K562 (cell line): ENCODE measurements at regions not wholly inside any gene's neighbourhood (a gene's known extent, or its start where the extent isn't known, plus 50 kb on each side); places are given as distances from the start of the nearest gene placed in this dataset.

Experiments used
- ATAC-seq: fragments of 200-7000 bp; cut with Tn5 transposase; 3 replicates; pipeline ENCODE4 v1.9.1; 2020; ENCODE audit warnings: moderate library complexity
- BruUV-seq: library from RNA; stranded (reverse); fragments of 400-500 nt; replicated peaks from 2 replicates; lab custom pipeline; 2021; lab: Mats Ljungman, UMichigan
- CTCF ChIA-PET: fragments of 300-600 bp; formaldehyde crosslinking; extraction: SDS; loops from one replicate; lab custom pipeline; 2021; ENCODE audit warnings: low intra/inter-chr PET ratio; lab: Yijun Ruan, JAX
- POLR2A ChIA-PET: fragments of 300-600, 350-650 bp; sonication (Branson Sonifier 250); formaldehyde crosslinking; extraction: SDS; loops from one replicate; lab custom pipeline; 2021; ENCODE audit warnings: antibody characterized with exemption, inconsistent platforms; lab: Yijun Ruan, JAX
- DNase-seq, 4 experiments: peaks; one replicate each; pipeline versions ENCODE4 v3.0.0 to v3.0.0-alpha.2; 2011 to 2018; ENCODE audit warnings: low spot score in 3 of 4, mixed read lengths in 3 of 4; ENCODE audit errors: extremely low read depth in 1 of 4
- FAIRE-seq: peaks from 2 replicates; lab custom pipeline; 2011; peaks lifted over from hg19 to GRCh38; lab: Jason Lieb, UNC
- H2AFZ ChIP-seq: 2 replicates; pipeline ENCODE4 v1.6.0; 2011; ENCODE audit warnings: low read depth, low read length, control low read depth, inconsistent platforms
- H3K27ac ChIP-seq: fragments of 200-600 bp; 3 replicates; pipeline ENCODE4 v1.8.0; 2011; ENCODE audit warnings: low read depth, mild to moderate bottlenecking, control low read depth, inconsistent platforms, low read length, moderate library complexity, mixed read lengths; ENCODE audit errors: extremely low read depth
- H3K27me3 ChIP-seq, 2 experiments: fragments of 300-600 bp in 1 of 2; 2 replicates in 1 of 2; 3 replicates in 1 of 2; pipeline versions ENCODE4 v1.6.0 to v1.8.0; 2011; ENCODE audit warnings: inconsistent platforms in 2 of 2, low read length in 2 of 2, mild to moderate bottlenecking in 1 of 2, mixed read lengths in 1 of 2, moderate library complexity in 1 of 2; ENCODE audit not compliant: control insufficient read depth in 2 of 2, insufficient read depth in 2 of 2
- H3K36me3 ChIP-seq: fragments of 300-600 bp; 3 replicates; pipeline ENCODE4 v1.8.0; 2011; ENCODE audit warnings: mild to moderate bottlenecking, low read length, inconsistent platforms; ENCODE audit not compliant: control insufficient read depth, insufficient read depth
- H3K4me1 ChIP-seq, 2 experiments: fragments of 200-600 bp in 1 of 2; replicated peaks in 1 of 2; 2 replicates in 1 of 2; 3 replicates in 1 of 2; pipeline versions ENCODE4 v1.5.1 to v1.8.0; 2011; ENCODE audit warnings: inconsistent platforms in 2 of 2, low read length in 2 of 2, mild to moderate bottlenecking in 1 of 2, mixed read lengths in 1 of 2, moderate library complexity in 1 of 2; ENCODE audit not compliant: control insufficient read depth in 2 of 2, insufficient read depth in 2 of 2
- H3K4me2 ChIP-seq: 2 replicates; pipeline ENCODE4 v1.6.1; 2011; ENCODE audit warnings: low read length, control low read depth, inconsistent platforms, mixed read lengths; ENCODE audit not compliant: insufficient read depth
- H3K4me3 ChIP-seq: fragments of 200-600 bp; sonication (generic), shearing (Covaris generic); 2 replicates; pipeline ENCODE4 v1.5.1; 2016; ENCODE audit warnings: control low read depth, inconsistent platforms
- H3K79me2 ChIP-seq: fragments of 200-600 bp; 3 replicates; pipeline ENCODE4 v1.8.0; 2011; ENCODE audit warnings: low read length, inconsistent platforms; ENCODE audit not compliant: control insufficient read depth, insufficient read depth
- H3K9ac ChIP-seq, 2 experiments: 2 replicates each; pipeline versions ENCODE4 v1.6.0 to v1.6.1; 2011; ENCODE audit warnings: low read depth in 2 of 2, low read length in 2 of 2, control low read depth in 1 of 2, inconsistent platforms in 1 of 2, mild to moderate bottlenecking in 1 of 2, mixed read lengths in 1 of 2; ENCODE audit not compliant: insufficient read depth in 1 of 2
- H3K9me1 ChIP-seq: one replicate; pipeline ENCODE4 v1.6.0; 2011; ENCODE audit warnings: inconsistent platforms, mild to moderate bottlenecking, low read length, moderate library complexity; ENCODE audit not compliant: control insufficient read depth, insufficient read depth
- H3K9me3 ChIP-seq: replicated peaks from 2 replicates; pipeline ENCODE4 v1.5.1; 2011; ENCODE audit warnings: low read depth, low read length, inconsistent platforms; ENCODE audit not compliant: control insufficient read depth, insufficient read depth
- H4K20me1 ChIP-seq: replicated peaks from 2 replicates; pipeline ENCODE4 v1.6.1; 2011; ENCODE audit warnings: low read length, inconsistent platforms, mixed read lengths; ENCODE audit not compliant: control insufficient read depth, insufficient read depth
- BRD4 ChIP-seq: fragments of 200-600 bp; sonication (generic); IDR thresholded peaks from 2 replicates; pipeline ENCODE4 v1.6.1; 2017; ENCODE audit warnings: inconsistent platforms
- PURB ChIP-seq: sonication (generic); formaldehyde crosslinking; IDR thresholded peaks from 2 replicates; pipeline ENCODE4 v1.9.0; 2021; ENCODE audit warnings: low read depth, mild to moderate bottlenecking, missing genetic modification reagents
- ZNF445 ChIP-seq: fragments of 250-450 bp; sonication (Bioruptor Pico); IDR thresholded peaks from 2 replicates; pipeline ENCODE4 v1.4.0; 2020; ENCODE audit warnings: low read depth, mild to moderate bottlenecking, moderate library complexity
- ZNF76 ChIP-seq: fragments of 250-450 bp; sonication (Bioruptor Pico); IDR thresholded peaks from 2 replicates; pipeline ENCODE4 v1.4.0; 2020; ENCODE audit warnings: mild to moderate bottlenecking, moderate library complexity, borderline replicate concordance
- ZZZ3 ChIP-seq: fragments of 450-650 bp; IDR thresholded peaks from 2 replicates; pipeline ENCODE4 v1.6.1; 2016; ENCODE audit warnings: antibody characterized with exemption, mild to moderate bottlenecking, moderate library complexity
- WGBS: fragments of 100-300 bp; shearing (Covaris generic); methylation state at CpG from one replicate; pipeline ENCODE4 v1.1.6; 2016; ENCODE audit warnings: low coverage, mixed read lengths; ENCODE audit not compliant: insufficient coverage; ENCODE audit errors: missing lambda C conversion rate; 5-methylcytosine and 5-hydroxymethylcytosine counted together
- in situ Hi-C: fragments of 300-500 bp; cut with MboI; formaldehyde crosslinking; loops from 4 replicates; pipeline ENCODE4 v1.15.0; 2018; ENCODE audit warnings: inconsistent platforms, mixed read lengths
- intact Hi-C: fragments of 100-400 bp; cut with micrococcal nuclease; formaldehyde crosslinking; loops from 2 replicates; pipeline ENCODE4 v1.14.2; 2022

GRCh38 chr22:33219648-33220384, 161.6 kb upstream of the SYN3 start:
- Histone ChIP-seq H3K4me2 (no peak overlapping the region), H3K9me1 (no peaks in the 10 kb centered on the region), H3K79me2 (no peaks in the 10 kb centered on the region), H3K9me3 (no peaks in the 10 kb centered on the region), H4K20me1 (no peaks in the 10 kb centered on the region), H2AFZ (no peak overlapping the region), H3K27ac (no peak overlapping the region), H3K36me3 (no peaks in the 10 kb centered on the region), H3K9ac (no peak overlapping the region), H3K27me3 (no peaks in the 10 kb centered on the region), H3K4me3 (no peak overlapping the region), H3K4me1 (no peaks in the 10 kb centered on the region)
- no peak for FAIRE-seq
- ChIA-PET POLR2A (no interaction called here), CTCF (no interaction called here)
- no TSS peak for BruUV-seq
- ATAC-seq: no peak
- DNase-seq: no peak
- intact Hi-C loops (no loop called here), in situ Hi-C loops (loop anchor here (25.0 kb wide), 1 partner anchor 683 kb away; no protein-coding TSS in a partner anchor)
- no peak for TF ChIP-seq ZZZ3
- no peak for TF ChIP-seq ZNF76
- TF ChIP-seq PURB: no peak
- TF ChIP-seq ZNF445 (CRISPR knock-in tag): no peak
- TF ChIP-seq BRD4: no peak
- WGBS: 0% methylated on average over 5 of the region's 8 CpGs
